HG03571 (cell line): ENCODE measurements at regions not wholly inside any gene's neighbourhood (a gene's known extent, or its start where the extent isn't known, plus 50 kb on each side); places are given as distances from the start of the nearest gene placed in this dataset.
"Not testable (repeated sequence)": the region's sequence is repeated elsewhere in the genome, so short reads cannot be mapped to it uniquely, and the experiment has no call there.

ENCODE experiments used
- ATAC-seq: cut with Tn5 transposase; IDR thresholded peaks from one replicate; pipeline ENCODE4 v1.9.1; 2021; ENCODE audit not compliant: unreplicated experiment

DNA sequence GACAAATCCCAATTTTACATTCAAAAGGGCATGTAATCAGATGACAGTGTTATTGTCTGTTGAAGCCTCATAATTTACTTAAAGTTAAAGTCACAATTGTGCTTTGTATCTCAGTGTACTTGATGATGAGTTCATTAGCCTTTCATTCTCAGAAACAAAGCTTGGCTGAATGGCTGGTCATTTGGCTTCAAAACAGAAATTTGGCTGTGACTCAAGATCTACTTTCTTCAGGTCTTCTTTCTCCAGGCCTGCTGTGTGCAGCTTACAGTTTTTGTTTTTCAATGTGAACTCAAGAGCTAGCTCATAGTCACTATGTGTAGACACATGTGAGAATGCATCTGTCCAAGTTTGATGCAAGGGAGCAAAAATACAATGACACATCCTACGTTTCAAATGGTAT lies 2003.6 kb upstream of the WWC1 start:
- no peak for ATAC-seq

DNA sequence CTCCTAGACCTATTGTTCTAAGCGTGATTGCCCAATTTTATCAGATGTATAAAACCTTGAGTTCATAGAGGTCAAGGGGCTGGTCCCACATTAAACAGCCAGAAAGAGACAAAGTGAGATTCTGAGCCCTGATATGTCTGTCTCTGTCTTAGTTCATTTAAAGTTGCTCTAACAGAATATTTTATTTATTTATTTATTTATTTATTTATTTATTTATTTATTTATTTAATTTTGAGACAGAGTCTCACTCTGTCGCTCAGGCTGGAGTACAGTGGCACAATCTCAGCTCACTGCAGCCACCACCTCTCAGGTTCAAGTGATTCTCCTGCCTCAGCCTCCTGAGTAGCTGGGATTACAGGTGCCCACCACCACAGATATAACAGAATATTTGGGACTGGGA lies 1999.6 kb upstream of the WWC1 start:
- not testable (repeated sequence) for ATAC-seq

DNA sequence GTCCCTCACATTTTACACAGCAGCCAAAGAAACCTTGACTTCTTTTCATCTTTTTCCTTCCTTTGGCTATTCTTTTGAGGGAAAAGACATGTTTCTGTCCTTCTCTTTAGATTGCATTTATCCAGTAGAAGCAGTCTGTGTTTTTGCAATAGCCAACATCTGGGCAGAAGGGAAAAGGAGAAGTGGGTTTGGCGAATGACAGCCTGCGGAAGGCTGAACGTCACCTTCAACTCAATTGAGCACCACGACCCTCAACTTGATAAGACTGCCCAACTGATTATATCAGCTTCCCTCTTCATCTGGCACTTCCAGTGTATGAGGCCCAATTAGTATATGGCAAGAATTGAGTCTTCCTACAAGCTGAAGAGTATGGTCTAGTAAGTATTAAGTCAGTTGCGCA lies 1997.6 kb upstream of the WWC1 start:
- ATAC-seq, result no peak

- ATAC-seq, result no peak
Observed at GRCh38 chr5:166302166-166302565, 1989.3 kb upstream of the WWC1 start.

DNA sequence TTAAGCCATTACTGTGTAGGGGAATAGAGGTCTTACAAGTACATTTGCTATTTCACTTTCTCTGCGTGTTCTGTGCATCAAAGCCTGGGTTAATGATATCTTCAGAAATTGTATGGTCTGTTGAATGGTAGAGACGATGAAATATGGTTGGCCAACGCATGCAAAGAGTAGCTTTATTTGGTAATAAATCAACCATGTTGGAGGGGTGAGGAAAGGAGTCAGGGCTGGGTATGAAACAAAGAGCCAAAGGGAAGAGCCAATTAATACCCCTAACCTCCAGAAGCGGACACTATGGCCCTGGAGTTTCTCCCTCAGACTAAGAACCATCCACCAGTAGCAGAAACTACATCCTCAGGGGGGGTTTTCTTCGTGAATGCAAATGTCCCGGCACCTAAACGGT lies 1974.0 kb upstream of the WWC1 start:
- ATAC-seq, result no peak

DNA sequence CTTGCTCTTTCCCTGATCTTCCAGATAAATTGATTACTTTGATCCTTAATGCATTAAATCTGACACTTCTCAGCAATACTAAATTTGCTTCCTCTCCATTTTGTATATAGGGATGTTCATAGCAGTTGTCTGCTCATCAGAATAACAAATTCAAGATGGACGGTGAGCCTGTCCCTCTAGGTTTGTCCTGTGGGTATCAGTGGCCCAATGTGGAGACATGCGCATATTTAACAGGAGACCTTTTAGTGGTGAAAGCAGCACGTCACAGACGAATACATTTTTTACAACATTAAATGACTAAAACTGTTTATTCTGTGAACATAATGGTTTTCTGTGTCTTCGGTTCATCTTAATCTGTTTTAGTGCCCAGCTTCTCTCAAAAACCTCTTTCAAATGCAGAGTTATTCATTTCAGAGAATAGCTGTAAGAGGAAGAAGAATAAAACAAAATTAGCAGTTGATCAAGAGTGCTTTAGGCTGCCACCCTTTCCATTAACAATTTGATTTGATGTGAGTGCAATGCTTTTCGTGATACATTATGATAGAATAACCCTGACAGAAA lies 1970.4 kb upstream of the WWC1 start:
- ATAC-seq, result no peak

DNA sequence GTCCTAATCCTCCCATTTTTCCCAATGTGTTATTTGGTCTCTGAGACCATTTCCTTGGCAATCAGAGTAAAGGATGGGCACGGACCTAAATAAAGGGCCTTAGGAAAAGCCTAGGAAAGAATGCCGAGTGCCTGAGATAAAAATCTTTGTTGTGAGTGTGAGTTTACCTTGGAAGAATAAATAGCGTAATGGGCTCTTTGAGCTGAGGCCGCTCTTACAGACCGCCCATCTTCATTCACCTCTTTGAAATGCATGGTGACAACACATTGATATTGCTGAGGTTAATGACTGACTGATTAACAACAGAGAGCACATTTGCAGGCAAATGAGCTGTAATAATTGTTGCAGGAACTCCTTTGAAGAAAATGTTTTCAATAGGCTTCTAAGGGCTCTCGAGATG lies 1967.1 kb upstream of the WWC1 start:
- ATAC-seq, result no peak

GRCh38 chr5:166329149-166329800 lies 1962.2 kb upstream of the WWC1 start:
- no peak for ATAC-seq

DNA sequence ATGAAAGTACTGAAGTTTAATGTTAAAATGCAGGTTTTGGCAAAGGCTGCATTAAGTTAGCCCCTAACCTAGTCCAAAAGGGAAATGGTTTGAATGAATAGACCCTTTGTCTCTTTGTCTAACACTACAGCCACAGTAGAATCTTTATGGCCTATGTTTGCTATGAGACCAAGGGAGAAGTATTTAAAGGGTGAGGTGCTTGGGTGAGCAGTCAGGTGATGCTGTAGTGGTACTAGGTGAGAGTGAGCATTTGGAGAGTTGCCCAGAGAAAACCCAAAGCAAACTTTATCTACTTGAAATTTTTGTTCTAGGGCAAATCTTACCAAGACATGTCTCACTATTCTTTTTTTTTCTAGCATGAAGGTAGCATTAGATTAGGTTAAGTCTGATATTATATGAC lies 1961.4 kb upstream of the WWC1 start:
- no peak for ATAC-seq

DNA sequence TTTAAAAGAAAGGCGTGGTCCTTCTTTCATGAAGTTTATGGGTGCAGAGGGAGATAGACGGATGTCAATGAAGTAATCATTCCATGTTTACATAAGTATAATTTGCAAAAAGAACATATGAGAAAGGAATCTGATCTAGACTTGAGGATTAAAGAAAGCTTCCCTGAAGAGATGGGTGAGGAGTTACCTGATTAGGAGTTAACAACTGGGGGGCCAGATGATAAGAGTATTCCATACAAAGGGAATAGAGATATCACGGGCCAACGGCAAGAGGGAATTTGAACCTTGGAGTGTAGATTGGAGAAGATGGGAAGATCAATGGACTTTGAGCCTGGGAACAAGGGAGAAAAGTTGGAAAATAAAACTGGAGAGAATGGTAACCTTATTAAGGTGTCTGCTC lies 1959.9 kb upstream of the WWC1 start:
- no peak for ATAC-seq

DNA sequence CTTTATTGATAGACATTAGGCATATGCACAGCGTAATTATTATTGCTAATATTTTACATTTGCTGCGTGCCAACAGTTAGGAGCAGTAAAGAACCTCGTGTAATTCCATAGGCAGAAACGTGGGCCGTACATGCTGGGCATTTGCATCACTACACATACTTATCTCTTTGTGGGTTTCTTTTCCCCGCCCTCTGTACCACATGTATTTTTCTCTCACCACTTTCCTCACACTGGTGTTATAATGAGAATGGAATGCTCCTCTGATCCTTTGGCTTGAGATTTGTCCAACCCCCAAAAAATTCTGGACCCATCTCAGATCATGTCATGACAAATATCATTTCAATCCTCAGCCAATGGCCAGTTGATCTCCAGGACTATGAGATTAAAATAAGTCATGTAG lies 1952.6 kb upstream of the WWC1 start:
- no peak for ATAC-seq

- no peak for ATAC-seq
Observed at GRCh38 chr5:166340039-166340438, 1951.4 kb upstream of the WWC1 start.

DNA sequence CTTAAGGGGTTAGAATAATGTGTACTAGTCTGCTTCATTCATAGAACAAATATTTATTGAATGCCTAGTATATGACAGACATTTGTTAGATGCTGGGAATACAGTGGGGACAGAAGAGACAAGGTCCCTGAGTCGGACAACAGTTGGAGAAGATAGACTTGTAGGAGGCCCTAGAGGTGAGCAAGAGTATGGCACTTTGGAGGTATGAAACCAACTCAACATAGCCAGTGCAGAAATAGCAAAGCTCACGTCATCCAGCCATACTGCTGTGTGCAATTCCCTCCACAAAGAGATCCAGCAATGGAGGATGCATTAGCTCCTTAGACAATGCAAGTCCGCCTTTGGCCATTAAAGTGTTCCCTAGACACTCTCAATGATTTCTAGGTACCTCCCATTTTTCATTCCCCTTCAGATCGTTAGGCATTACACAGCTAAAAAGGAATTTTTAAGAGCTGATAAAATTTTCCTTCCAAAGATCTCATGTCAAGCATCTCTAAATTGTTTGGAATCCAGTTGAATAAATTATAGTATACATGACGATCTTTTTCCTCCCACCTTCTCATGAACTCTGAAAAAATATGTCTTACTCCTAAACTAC lies 1949.6 kb upstream of the WWC1 start:
- no peak for ATAC-seq

GRCh38 chr5:166342402-166342801 lies 1949.0 kb upstream of the WWC1 start:
- no peak for ATAC-seq

- ATAC-seq, result no peak
Observed at GRCh38 chr5:166346726-166347374, 1944.6 kb upstream of the WWC1 start.

DNA sequence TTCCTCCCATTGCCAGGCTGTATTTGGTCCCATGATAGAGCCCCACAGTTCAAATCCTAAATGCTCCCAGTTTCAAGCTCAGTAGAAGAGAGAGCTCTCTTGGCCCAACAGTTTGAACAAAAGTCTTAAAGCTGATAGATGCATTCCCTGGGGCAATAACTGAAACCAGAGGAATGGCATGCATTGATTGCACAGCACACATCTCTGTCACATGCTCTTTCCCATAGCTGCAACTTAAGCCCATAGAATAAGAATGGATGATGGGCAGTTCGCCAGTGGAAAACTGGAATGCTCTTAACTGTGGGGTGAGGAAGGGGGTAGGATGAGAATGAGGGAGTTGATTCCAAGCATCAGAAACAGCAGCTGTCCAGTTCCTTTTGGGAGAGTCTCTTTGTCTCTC lies 1942.4 kb upstream of the WWC1 start:
- no peak for ATAC-seq

GRCh38 chr5:166353580-166353979 lies 1937.9 kb upstream of the WWC1 start:
- no peak for ATAC-seq

DNA sequence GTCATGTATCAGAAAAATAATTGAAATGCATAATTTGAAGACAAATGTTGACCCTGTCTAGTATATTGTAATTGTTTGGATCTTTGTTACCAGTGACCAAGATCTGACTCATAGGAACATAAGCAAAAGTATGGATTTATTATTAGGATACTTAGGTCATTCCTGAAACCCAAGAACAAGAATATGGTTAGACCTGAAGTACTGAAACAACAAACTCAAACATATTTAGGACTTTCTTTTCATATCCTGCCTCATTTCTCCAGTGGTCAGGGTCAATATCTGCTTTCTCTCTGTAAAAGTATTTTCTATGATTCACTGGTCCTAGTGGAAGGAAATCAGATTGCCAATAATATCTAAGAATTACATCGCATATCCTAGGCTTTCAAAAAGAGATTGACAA lies 1937.1 kb upstream of the WWC1 start:
- no peak for ATAC-seq

DNA sequence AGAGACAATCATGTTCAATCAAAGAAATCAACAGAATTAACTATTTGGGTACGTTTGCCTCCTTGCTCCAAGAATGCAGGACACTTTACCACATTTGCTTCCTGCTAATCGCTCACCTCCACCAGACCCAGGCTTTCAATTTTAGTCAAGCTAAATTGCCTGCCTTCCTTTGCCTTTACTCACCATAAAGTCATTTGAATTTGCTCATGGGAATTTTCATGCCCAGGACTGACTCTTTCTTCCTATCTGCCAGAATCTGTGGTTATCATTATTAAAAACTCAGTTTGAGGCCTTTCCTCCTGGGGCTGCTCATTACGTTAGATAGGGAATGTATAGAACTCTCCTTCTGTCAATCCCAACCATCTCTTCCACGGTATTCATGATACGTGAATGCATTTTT lies 1935.3 kb upstream of the WWC1 start:
- ATAC-seq, result no peak

DNA sequence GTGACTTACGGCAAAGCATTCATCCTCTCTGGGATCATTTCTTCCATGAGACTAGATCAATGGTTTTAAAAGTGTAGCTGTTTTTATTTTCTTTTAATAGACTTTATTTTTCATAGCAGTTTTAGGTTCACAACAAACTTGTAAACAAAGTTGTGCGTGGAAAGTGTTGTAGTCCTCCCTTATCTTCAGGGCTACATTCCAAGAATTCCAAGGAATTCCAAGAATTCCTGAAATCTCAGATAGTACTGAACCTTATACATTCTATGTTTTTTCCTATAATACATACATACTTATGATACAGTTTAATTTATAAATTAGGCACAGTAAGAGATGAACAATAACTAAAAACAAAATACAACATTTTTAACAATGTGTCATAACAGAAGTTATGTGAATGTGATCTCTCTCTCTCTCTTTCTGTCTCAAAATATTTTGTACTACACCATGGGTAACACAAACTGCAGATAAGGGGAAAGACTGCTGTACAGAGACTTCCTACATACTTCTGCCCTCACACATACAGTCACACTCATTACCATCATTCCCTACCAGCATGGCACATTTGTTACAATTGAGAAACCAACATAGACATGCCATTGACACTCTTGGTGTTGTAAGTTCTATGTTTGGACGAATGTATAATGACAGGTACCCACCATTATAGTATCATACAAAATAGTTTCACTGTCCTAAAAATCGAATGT lies 1933.2 kb upstream of the WWC1 start:
- ATAC-seq, result no peak

DNA sequence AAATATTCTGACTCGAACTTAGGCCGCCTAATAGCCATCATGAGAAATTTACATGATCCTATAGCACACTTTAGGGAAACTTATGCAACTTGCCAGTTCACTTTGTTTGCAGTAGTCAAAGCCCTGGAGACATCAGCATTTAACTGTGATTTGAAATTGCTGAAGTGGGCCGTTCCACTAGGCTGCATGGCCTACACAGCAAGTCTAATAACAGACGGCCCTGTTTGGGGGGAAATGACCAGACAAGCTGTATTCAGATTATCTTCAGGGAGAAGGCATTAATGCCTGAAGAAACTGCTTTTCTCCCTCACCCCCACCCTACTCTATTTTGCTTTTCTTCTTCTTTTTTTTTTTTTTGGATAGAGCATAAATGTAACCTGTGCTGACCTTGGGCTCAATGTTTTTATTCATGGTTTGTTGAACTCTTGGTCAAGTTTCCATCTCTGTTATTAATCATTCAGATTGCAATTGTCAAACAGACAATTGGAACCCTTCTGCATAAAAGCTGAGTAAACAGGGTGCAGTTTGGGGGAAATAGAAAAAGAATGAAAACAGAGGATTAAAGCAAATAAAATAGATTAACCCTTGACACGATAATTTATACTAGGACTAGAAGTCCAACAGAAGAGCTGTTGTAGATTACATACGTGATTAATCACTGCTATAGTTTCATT lies 1928.2 kb upstream of the WWC1 start:
- no peak for ATAC-seq
